ENCODE measurements at regions not wholly inside any gene's neighbourhood (a gene's known extent, or its start where the extent isn't known, plus 50 kb on each side); places are given as distances from the start of the nearest gene placed in this dataset.

DNA sequence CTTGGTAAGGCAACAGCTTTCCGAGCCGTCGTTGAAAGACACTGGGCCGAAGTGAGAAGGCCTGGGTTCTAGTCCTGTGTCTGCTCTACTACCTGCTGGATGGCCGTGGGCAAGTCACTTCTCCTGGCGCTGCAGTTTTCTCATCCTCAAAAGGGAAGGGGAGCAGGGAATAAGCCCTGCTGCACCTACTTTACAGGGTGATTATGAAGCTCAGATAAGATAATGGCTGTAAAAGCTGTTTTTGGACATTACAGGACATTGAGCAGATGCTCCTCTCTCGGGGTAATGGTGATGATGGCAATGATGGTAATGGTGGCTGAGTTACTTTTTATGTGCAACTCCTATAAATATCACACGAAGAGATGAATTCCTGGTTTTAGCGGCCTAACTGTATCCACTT lies 152.6 kb downstream of the FAM43A start:
- TF ChIP-seq, protein P1, sequence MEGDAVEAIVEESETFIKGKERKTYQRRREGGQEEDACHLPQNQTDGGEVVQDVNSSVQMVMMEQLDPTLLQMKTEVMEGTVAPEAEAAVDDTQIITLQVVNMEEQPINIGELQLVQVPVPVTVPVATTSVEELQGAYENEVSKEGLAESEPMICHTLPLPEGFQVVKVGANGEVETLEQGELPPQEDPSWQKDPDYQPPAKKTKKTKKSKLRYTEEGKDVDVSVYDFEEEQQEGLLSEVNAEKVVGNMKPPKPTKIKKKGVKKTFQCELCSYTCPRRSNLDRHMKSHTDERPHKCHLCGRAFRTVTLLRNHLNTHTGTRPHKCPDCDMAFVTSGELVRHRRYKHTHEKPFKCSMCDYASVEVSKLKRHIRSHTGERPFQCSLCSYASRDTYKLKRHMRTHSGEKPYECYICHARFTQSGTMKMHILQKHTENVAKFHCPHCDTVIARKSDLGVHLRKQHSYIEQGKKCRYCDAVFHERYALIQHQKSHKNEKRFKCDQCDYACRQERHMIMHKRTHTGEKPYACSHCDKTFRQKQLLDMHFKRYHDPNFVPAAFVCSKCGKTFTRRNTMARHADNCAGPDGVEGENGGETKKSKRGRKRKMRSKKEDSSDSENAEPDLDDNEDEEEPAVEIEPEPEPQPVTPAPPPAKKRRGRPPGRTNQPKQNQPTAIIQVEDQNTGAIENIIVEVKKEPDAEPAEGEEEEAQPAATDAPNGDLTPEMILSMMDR (IDR thresholded peaks at IDR 0.05; ENCODE audit: borderline replicate concordance, extremely low read depth, low read length, poor library complexity, severe bottlenecking): no peak
- no peak for TF ChIP-seq EZH2 (IDR thresholded peaks at IDR 0.05; ENCODE audit: borderline replicate concordance, low read depth, low read length, severe bottlenecking)
